GM19240 (cell line): ENCODE measurements at regions not wholly inside any gene's neighbourhood (a gene's known extent, or its start where the extent isn't known, plus 50 kb on each side); places are given as distances from the start of the nearest gene placed in this dataset.

Experiments
- DNase-seq: peaks from one replicate; pipeline ENCODE4 v3.0.0; 2011; ENCODE audit warnings: low spot score; ENCODE audit not compliant: insufficient read length

GRCh38 chr12:75842090-75842489 lies 189.5 kb downstream of the PHLDA1 start:
- no peak for DNase-seq

DNA sequence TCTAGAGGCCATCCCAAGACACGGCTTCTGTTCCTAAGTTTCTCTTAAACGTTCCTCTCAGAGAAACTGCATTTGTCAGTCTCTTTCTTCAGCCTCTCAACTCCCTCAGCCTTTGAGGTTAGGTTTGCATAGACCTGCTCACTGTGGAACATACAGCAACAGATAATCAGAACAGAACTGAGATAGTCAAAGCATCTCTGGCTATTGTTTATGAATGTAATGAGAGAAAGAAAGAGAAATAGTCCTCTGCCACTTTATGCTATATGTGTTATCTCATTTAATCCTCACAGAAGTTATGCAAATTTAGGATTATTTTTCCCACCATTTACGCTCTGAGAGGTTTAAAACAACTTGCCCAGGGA lies 190.6 kb downstream of the PHLDA1 start:
- DNase-seq, result no peak

GRCh38 chr12:75838309-75838708 lies 193.3 kb downstream of the PHLDA1 start:
- no peak for DNase-seq

DNA sequence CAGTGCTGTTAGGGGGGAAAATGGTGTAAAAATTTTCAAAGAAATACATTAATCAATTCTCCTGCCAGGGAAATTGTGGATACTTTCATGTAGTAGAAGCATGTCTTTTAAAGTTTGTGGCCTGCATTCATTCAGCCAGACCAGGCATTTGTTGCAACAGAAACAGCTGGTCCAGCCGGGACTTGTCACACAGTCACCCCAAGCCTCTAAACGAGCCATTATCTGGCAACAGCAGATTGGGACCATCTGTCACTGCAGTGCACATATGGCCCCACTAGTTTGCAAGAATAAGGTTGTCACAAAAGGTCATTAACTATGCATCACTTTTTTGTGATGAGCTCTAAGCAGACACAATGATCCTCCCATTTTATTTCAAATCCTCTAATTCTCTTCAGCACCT lies 193.9 kb downstream of the PHLDA1 start:
- no peak for DNase-seq

- no peak for DNase-seq
These were observed 195.0 kb downstream of the PHLDA1 start for GRCh38 chr12:75836533-75836932.

DNA sequence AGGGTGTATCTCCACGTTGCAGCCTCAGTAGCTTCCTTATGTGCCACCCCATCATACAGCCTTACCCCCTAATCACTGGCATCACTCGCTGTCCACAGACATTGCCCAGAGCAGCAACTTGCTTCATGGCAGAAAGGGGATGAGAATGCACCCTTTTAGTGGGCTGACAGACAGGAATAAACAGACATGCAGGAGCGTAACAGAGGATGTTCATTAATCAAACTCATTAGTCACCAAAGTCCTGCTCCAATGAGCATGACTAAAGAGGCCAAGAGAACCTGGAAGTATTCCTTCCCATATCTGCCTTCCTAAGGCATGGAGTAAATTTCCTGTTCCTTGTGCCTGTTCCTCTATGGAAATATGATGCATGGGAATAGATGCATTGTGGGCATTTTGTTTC lies 197.0 kb downstream of the PHLDA1 start:
- no peak for DNase-seq

GRCh38 chr12:75833268-75833667 lies 198.3 kb downstream of the PHLDA1 start:
- no peak for DNase-seq

- no peak for DNase-seq
These were observed 200.2 kb downstream of the PHLDA1 start for GRCh38 chr12:75831402-75831801.

DNA sequence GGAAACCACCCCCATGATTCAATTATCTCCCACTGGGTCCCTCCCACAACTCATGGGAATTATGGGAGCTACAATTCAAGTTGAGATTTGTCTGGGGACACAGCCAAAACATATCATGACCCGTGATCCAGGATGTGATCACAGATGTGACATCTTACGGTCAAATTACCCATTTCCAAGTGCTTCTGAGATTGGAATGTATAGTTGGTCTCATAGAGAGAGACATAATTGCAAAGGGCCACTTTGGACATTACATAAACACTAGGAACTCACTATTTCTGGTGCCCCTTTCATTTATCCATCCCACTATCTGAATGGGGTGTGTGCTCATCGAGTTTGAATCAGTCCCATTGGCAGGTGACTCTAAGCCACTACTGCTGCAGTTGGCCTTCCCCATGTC lies 204.5 kb downstream of the PHLDA1 start:
- DNase-seq, result no peak

- DNase-seq, result no peak
These were observed 205.9 kb downstream of the PHLDA1 start for GRCh38 chr12:75825686-75826085.

- DNase-seq, result no peak
These were observed 208.1 kb downstream of the PHLDA1 start for GRCh38 chr12:75823475-75823874.

DNA sequence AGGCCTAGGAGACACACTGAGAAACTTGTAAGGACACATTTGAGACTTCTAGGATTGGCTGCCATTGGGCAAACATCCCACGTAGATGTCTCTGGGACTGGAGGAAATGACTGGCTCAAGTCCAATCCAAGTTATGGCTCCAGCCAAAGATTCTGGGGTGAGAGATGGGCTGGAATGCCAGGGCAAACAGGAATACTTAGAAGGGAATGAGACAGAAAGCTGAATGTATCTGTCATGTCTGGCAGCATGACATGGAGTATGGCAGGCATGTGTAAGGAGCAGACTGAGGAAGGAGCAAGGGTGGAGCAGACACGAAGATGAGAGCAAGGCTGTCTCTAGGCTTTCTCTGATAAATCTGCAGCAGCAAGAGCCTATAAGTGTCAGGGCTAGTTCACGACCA lies 209.2 kb downstream of the PHLDA1 start:
- DNase-seq, result no peak

- no peak for DNase-seq
These were observed 210.6 kb downstream of the PHLDA1 start for GRCh38 chr12:75820848-75821578.

- no peak for DNase-seq
These were observed 211.5 kb downstream of the PHLDA1 start for GRCh38 chr12:75820071-75820470.

- no peak for DNase-seq
These were observed 212.1 kb downstream of the PHLDA1 start for GRCh38 chr12:75819512-75819911.

DNA sequence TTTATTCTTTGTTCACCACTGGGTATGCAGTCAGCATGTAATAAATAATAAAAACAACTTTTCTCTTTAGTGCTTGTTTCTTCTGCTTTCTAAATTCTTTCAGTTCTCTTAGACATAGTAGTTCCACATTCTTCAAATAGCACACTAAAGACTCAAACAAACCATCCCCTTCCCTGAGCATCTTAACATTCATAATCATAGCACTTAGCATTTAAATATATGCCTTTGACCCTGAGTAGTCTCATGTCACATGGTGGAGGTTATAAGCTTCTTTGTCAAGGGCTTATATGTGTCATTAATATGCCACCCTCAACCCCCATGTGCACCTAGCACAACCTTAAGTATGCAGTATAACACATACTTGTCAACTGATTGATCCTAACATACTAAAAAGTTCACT lies 212.7 kb downstream of the PHLDA1 start:
- no peak for DNase-seq

DNA sequence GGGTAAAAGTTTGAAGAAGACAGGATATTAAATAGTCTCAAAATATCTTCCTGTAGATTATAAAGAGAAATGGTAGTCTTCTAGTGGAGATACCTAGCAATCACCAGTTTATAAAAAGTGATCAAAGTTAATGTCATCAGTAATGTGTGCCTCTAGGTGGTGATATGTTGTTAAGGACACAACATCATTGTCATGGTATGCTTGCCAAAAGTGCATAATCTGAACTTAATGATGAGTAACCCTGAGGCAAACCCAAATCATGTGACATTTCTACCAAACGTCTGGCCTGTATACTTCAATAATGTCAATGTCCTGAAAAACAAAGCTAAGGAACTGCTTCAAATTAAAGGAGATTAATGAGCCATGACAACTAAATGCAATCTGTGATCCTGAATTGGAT lies 214.7 kb downstream of the PHLDA1 start:
- DNase-seq, result no peak

DNA sequence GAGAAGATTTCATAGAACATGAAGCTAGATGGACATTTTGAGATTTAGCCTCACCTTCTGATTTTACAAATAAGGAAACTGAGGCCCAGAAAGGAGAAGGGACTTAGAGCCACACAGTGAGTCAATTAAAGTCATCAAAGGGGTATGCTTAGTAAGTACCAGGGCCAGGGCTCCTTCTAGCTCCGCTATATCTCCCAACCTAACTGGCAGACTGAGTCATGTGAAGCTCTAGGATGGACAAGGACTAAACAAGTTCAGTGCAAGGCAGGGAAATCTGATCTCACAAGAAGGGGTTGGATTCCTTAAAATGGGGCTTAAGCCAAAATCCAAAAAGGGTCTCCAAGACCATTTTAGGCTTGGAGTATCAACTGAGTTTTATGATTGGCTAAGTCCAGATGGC lies 215.8 kb downstream of the PHLDA1 start:
- DNase-seq, result no peak

DNA sequence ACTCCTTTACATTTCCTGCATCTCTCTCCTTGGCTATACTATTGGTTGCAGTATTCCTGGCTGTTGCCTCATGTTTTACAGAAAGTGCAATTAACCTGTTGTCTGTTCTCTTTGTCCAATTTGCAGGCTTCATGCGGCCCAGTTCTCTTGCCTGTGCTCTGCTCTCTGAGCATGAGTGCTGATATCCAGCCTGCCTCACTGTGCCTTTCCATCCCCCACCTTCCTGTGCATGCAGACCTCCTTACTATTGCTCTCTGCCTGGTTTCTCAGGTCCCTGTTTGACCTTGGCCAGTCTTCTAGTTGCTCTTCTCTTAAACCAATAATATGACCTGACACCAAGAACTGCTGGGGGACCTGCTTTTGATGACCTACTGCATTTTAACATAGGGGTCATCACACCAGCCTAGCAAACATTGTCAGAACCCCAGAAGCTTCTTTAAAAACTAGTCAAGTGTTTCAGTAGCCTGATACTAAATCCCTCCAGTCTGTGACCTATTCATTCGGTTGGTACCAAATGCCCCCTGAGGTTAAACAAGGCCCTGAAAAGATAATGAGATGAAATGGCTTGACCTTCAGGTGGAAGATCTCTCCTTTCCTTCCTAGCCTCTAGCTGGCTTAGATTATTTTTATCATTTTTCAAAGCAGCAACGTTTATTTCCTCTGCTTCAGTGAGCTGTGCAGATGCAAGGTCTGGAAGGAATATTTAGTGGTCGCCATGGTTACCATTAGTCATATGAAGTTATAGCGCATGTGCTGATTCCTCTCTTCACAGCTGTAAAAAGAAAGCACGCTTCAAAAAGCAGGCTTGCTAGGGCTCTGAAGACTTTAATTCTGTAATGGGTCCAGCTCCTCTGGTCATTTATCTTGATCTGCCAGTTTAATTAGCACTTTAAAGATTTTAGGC lies 216.5 kb downstream of the PHLDA1 start:
- no peak for DNase-seq

- no peak for DNase-seq
These were observed 218.5 kb downstream of the PHLDA1 start for GRCh38 chr12:75813072-75813471.

DNA sequence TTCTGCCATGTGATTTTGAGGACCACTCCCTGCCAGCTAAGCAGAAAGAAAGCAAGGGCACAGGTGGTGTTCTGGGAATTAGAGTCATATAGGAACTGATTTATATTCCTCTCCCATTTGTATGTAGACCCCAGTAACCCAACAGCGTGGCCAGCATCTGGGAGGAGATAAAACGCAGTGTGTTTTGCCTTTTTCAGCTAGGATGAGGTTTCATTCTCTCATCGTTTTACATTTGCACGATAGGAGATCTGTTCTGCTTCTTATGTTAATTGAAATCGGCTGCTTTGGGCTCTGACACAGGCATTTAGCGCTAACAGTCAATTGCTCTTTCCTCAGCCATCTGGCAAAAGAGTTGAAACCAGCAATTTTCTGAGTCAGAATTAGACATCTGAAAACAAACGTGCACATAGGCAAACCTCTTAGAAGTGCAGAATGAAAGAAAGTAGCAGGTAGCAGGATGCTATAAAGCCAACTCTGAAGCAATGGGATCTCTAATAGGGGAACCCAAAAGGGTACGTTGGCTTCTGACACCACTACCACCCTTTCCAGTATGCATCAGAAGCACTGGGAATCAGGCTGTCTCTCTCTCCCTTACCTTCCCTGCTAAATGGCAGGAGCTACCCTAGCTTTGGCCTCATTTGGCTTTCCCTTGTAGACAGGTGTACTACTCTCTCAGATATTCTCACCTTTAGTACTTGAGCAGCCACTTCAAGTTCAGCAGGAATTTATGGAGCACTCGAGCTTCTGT lies 219.1 kb downstream of the PHLDA1 start:
- DNase-seq, result no peak

DNA sequence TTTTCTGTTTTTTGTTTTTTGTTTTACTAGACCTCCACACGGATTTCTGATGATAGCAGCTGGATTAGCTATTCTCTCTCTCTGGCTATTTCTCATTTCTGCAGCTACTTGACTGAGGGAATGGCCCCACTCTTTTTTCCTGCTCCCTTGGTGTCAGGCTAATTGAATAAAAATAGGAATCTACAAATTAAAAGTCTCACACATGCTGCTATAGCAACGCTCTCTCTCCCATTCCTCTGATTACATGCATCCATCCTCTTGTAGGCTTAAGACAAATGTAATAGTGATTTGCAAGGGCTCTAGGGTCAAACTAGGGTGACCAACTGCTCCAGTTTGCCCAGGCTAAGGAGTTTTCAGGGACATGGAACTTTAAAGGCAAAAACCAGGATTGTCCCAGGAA lies 221.8 kb downstream of the PHLDA1 start:
- no peak for DNase-seq
